ENCODE measurements at regions not wholly inside any gene's neighbourhood (a gene's known extent, or its start where the extent isn't known, plus 50 kb on each side); places are given as distances from the start of the nearest gene placed in this dataset.
A peak's percentile ranks its signal among the peaks of the same experiment; 100 is the strongest.

- no peak for DNase-seq
Observed at GRCh38 chr10:70939441-70940003, 51.2 kb upstream of the PCBD1 start.

GRCh38 chr10:70940834-70941568, 52.6 kb upstream of the PCBD1 start:
- peak; percentile 64 for DNase-seq

- no peak for DNase-seq
Observed at GRCh38 chr10:70942125-70942524, 53.8 kb upstream of the PCBD1 start.

- no peak for DNase-seq
Observed at GRCh38 chr10:70942725-70943124, 54.4 kb upstream of the PCBD1 start.

- no peak for DNase-seq
Observed at GRCh38 chr10:70943249-70943648, 54.9 kb upstream of the PCBD1 start.

- no peak for DNase-seq
Observed at GRCh38 chr10:70943841-70944466, 55.6 kb upstream of the PCBD1 start.

GRCh38 chr10:70950037-70950436, 61.7 kb upstream of the PCBD1 start:
- DNase-seq, result no peak

- DNase-seq, result no peak
Observed at GRCh38 chr10:70950801-70951200, 62.4 kb upstream of the PCBD1 start.

GRCh38 chr10:70952401-70952800, 64.0 kb upstream of the PCBD1 start:
- DNase-seq, result peak; percentile 42

GRCh38 chr10:70952921-70953320, 64.6 kb upstream of the PCBD1 start:
- DNase-seq, result no peak

- no peak for DNase-seq
Observed at GRCh38 chr10:70954381-70955176, 66.2 kb upstream of the PCBD1 start.

- no peak for DNase-seq
Observed at GRCh38 chr10:70956029-70956759, 67.8 kb upstream of the PCBD1 start.

GRCh38 chr10:70958396-70958795, 70.0 kb upstream of the PCBD1 start:
- DNase-seq, result no peak

- no peak for DNase-seq
Observed at GRCh38 chr10:70960316-70960715, 72.0 kb upstream of the PCBD1 start.

- no peak for DNase-seq
Observed at GRCh38 chr10:70960783-70961570, 72.6 kb upstream of the PCBD1 start.

- DNase-seq, result no peak
Observed at GRCh38 chr10:70962686-70963085, 74.3 kb upstream of the PCBD1 start.

- no peak for DNase-seq
Observed at GRCh38 chr10:70963271-70963670, 74.9 kb upstream of the PCBD1 start.

- no peak for DNase-seq
Observed at GRCh38 chr10:70964245-70964644, 75.9 kb upstream of the PCBD1 start.

GRCh38 chr10:70964881-70965280, 76.5 kb upstream of the PCBD1 start:
- DNase-seq, result no peak

- DNase-seq, result no peak
Observed at GRCh38 chr10:70965566-70965965, 77.2 kb upstream of the PCBD1 start.

- DNase-seq, result no peak
Observed at GRCh38 chr10:70966646-70967553, 78.5 kb upstream of the PCBD1 start.

All from right hindlimb (tissue), 1 donor.